ENCODE measurements at regions not wholly inside any gene's neighbourhood (a gene's known extent, or its start where the extent isn't known, plus 50 kb on each side); places are given as distances from the start of the nearest gene placed in this dataset.

DNA sequence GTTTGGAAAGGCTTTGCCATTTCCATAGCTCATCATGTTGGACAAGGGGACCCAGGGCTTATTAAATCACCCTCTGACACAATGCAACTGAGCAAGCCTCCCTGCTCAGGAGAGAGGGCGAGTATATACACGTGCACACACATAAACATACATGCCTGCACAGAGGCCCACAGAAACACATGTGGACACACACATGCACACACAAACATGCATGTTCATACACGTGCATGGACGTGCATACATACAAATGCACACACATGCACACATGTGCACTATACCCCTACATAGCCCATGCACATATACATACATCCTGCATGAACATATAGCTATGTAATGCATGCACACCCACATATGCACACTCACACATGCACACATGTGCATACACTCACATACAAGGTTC lies 99.5 kb upstream of the ALDH1B1 start:
- TF ChIP-seq FOXP2 (optimal IDR thresholded peaks at IDR 0.05; ENCODE audit: control extremely low read depth, extremely low read length, insufficient read depth) (no peak), EZH2 (IDR thresholded peaks at IDR 0.05) (no peak), POLR2AphosphoS5 (IDR thresholded peaks at IDR 0.05; ENCODE audit: borderline replicate concordance, low read depth, low read length) (no peak)

Data from SK-N-MC (cell line).